T-helper 2 cell treated with Interferon-gamma antibody and Interleukin-4, amounts not matched to agents 5 μg/mL and 100 μg/mL, for 36 hours (primary cell): ENCODE measurements at regions not wholly inside any gene's neighbourhood (a gene's known extent, or its start where the extent isn't known, plus 50 kb on each side); places are given as distances from the start of the nearest gene placed in this dataset.

Experiments
- DNase-seq: peaks from one replicate; pipeline ENCODE4 v3.0.0; 2021; ENCODE audit warnings: low spot score
- H3K27ac Mint-ChIP-seq: one replicate; pipeline ENCODE4 v1.8.0; 2021; ENCODE audit warnings: mild to moderate bottlenecking, mixed read lengths
- H3K27me3 Mint-ChIP-seq: one replicate; pipeline ENCODE4 v1.8.0; 2021; ENCODE audit warnings: low read depth, mixed read lengths
- H3K36me3 Mint-ChIP-seq: one replicate; pipeline ENCODE4 v1.8.0; 2021; ENCODE audit warnings: low read depth, mixed read lengths
- H3K4me1 Mint-ChIP-seq: one replicate; pipeline ENCODE4 v1.8.0; 2021; ENCODE audit warnings: low read depth, mixed read lengths
- H3K4me3 Mint-ChIP-seq: one replicate; pipeline ENCODE4 v1.8.0; 2022; ENCODE audit warnings: mild to moderate bottlenecking, moderate library complexity, mixed read lengths
- H3K9me3 Mint-ChIP-seq: one replicate; pipeline ENCODE4 v1.8.0; 2021; ENCODE audit warnings: mixed read lengths

- H3K27ac Mint-ChIP-seq: no peak overlapping the region
- H3K27me3 Mint-ChIP-seq: no peaks in the 10 kb centered on the region
- H3K9me3 Mint-ChIP-seq: peaks cover 30% of the 10 kb centered on the region
- H3K4me3 Mint-ChIP-seq: no peak overlapping the region
- H3K4me1 Mint-ChIP-seq: no peaks in the 10 kb centered on the region
- H3K36me3 Mint-ChIP-seq: no peaks in the 10 kb centered on the region
- no peak for DNase-seq
Observed at GRCh38 chr5:11984196-11984595, 80.0 kb upstream of the CTNND2 start.

DNA sequence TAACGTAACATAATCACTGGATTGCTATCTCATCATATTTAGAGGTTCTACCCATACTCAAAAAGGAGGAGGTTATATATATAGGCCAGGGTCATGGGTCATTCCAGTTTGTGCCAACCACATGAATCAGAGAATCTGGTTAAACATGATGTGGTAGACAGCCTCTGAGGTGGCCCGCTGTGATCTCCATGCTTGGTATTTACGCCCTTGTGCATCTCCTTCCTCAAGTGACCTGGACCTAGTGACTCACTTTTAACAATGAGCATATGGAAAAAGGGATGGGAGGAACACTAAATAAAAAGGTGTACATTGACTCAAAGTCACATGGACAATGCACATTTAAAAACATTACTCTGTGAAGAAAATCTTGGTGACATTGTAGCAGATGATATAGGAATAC, 77.7 kb upstream of the CTNND2 start:
- Mint-ChIP-seq H3K4me3 (no peak overlapping the region), H3K27ac (no peak overlapping the region), H3K27me3 (no peaks in the 10 kb centered on the region), H3K4me1 (no peaks in the 10 kb centered on the region), H3K36me3 (no peaks in the 10 kb centered on the region), H3K9me3 (peaks cover 30% of the 10 kb centered on the region)
- no peak for DNase-seq

GRCh38 chr5:11977904-11978303, 73.7 kb upstream of the CTNND2 start:
- no peaks in the 10 kb centered on the region for H3K4me1 Mint-ChIP-seq
- DNase-seq: no peak
- H3K9me3 Mint-ChIP-seq: peaks cover 19% of the 10 kb centered on the region
- H3K4me3 Mint-ChIP-seq: no peak overlapping the region
- H3K27me3 Mint-ChIP-seq: no peaks in the 10 kb centered on the region
- H3K27ac Mint-ChIP-seq: no peak overlapping the region
- H3K36me3 Mint-ChIP-seq: no peaks in the 10 kb centered on the region

GRCh38 chr5:11973469-11973868, 69.2 kb upstream of the CTNND2 start:
- peaks cover 24% of the 10 kb centered on the region for H3K9me3 Mint-ChIP-seq
- H3K4me3 Mint-ChIP-seq: no peak overlapping the region
- H3K4me1 Mint-ChIP-seq: no peaks in the 10 kb centered on the region
- DNase-seq: no peak
- H3K36me3 Mint-ChIP-seq: no peaks in the 10 kb centered on the region
- H3K27ac Mint-ChIP-seq: no peak overlapping the region
- H3K27me3 Mint-ChIP-seq: no peaks in the 10 kb centered on the region

GRCh38 chr5:11963227-11963626, 59.0 kb upstream of the CTNND2 start:
- H3K4me3 Mint-ChIP-seq: no peak overlapping the region
- no peak overlapping the region for H3K27ac Mint-ChIP-seq
- DNase-seq: no peak
- peaks cover 9% of the 10 kb centered on the region for H3K9me3 Mint-ChIP-seq
- no peaks in the 10 kb centered on the region for H3K4me1 Mint-ChIP-seq
- no peaks in the 10 kb centered on the region for H3K36me3 Mint-ChIP-seq
- H3K27me3 Mint-ChIP-seq: no peaks in the 10 kb centered on the region

GRCh38 chr5:11962122-11962521, 57.9 kb upstream of the CTNND2 start:
- no peak overlapping the region for H3K4me3 Mint-ChIP-seq
- no peaks in the 10 kb centered on the region for H3K36me3 Mint-ChIP-seq
- H3K4me1 Mint-ChIP-seq: no peaks in the 10 kb centered on the region
- no peak overlapping the region for H3K27ac Mint-ChIP-seq
- peaks cover 6% of the 10 kb centered on the region for H3K9me3 Mint-ChIP-seq
- H3K27me3 Mint-ChIP-seq: no peaks in the 10 kb centered on the region
- DNase-seq: no peak

DNA sequence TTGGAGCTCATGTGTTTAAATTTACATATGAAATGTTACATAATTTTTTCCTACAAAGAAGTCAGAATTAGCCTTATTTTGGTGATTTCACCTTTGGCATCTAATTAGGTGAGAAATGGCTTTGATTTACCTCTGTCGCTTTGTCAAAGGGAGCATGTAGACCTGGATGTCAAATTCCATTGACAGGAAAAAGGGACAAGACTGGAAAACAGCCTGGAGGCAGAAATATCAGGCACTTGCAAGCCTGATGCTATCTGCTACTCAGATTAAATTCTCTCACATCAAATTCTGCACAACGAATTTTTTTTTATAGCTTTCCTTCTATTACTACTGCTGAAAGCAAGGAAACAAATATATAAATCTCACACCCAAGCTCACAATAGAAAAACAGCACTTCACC, 54.1 kb upstream of the CTNND2 start:
- no peaks in the 10 kb centered on the region for H3K36me3 Mint-ChIP-seq
- no peaks in the 10 kb centered on the region for H3K27me3 Mint-ChIP-seq
- H3K27ac Mint-ChIP-seq: no peak overlapping the region
- peaks cover 4% of the 10 kb centered on the region for H3K9me3 Mint-ChIP-seq
- H3K4me3 Mint-ChIP-seq: no peak overlapping the region
- no peak for DNase-seq
- H3K4me1 Mint-ChIP-seq: no peaks in the 10 kb centered on the region

DNA sequence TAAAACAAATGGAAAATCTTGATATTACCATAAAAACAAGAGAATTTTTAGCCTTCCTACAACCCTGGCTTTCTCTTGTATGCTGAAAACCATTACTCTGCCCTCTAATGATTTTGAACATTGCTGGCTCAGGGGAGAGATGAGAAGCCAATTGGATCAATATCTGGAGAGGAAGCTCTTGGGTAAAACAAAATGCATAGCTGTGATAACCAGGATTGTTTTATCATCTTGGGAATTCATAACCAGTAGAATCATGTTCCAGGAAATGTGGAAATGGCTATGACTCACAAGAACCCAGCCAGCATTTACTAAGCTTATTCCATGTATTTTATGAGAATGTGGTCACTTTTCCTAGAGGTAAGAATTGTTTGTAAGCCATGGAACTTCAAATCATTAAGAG, 51.1 kb upstream of the CTNND2 start:
- DNase-seq: no peak
- peaks cover 19% of the 10 kb centered on the region for H3K9me3 Mint-ChIP-seq
- H3K4me1 Mint-ChIP-seq: no peaks in the 10 kb centered on the region
- no peak overlapping the region for H3K4me3 Mint-ChIP-seq
- no peaks in the 10 kb centered on the region for H3K27me3 Mint-ChIP-seq
- H3K27ac Mint-ChIP-seq: no peak overlapping the region
- H3K36me3 Mint-ChIP-seq: no peaks in the 10 kb centered on the region
